HepG2 (cell line): ENCODE measurements at regions not wholly inside any gene's neighbourhood (a gene's known extent, or its start where the extent isn't known, plus 50 kb on each side); places are given as distances from the start of the nearest gene placed in this dataset.

Source experiments
- ATF1 ChIP-seq: IDR thresholded peaks from 2 replicates; pipeline ENCODE4 v1.6.1; 2016; ENCODE audit warnings: mild to moderate bottlenecking, control low read depth
- HNF1B ChIP-seq: sonication (generic); formaldehyde crosslinking; IDR thresholded peaks from 2 replicates; pipeline ENCODE4 v1.5.1; 2020; ENCODE audit warnings: mild to moderate bottlenecking, moderate library complexity, missing genetic modification reagents
- MNT ChIP-seq: fragments of 450-650 bp; IDR thresholded peaks from 2 replicates; pipeline ENCODE4 v1.6.1; 2016
- NR2F1 ChIP-seq, 2 experiments: fragments of 450-650 bp in 1 of 2; formaldehyde crosslinking in 1 of 2; IDR thresholded peaks; 2 replicates each; pipeline versions ENCODE4 v1.5.0 to v1.6.1; 2016 to 2020; ENCODE audit warnings: mild to moderate bottlenecking in 1 of 2, missing compliant biosample characterization in 1 of 2, missing genetic modification reagents in 1 of 2, moderate library complexity in 1 of 2
- RBM22 ChIP-seq: fragments of 200-400 bp; formaldehyde crosslinking; optimal IDR thresholded peaks from 2 replicates; pipeline ENCODE3; 2017; ENCODE audit warnings: mild to moderate bottlenecking, low read length, moderate library complexity
- RXRB ChIP-seq: IDR thresholded peaks from 2 replicates; pipeline ENCODE4 v1.6.1; 2016; ENCODE audit warnings: borderline replicate concordance, missing genetic modification reagents, missing compliant biosample characterization
- ZFY ChIP-seq: sonication (generic); formaldehyde crosslinking; IDR thresholded peaks from 2 replicates; pipeline ENCODE4 v1.4.0; 2020; ENCODE audit warnings: missing genetic modification reagents
- ZNF503 ChIP-seq: sonication (generic); formaldehyde crosslinking; IDR thresholded peaks from 2 replicates; pipeline ENCODE4 v1.4.0; 2020; ENCODE audit warnings: missing genetic modification reagents
- ZNF530 ChIP-seq: sonication (generic); formaldehyde crosslinking; IDR thresholded peaks from 2 replicates; pipeline ENCODE4 v1.5.0; 2020; ENCODE audit warnings: low read depth, mild to moderate bottlenecking, missing genetic modification reagents
- ZNF644 ChIP-seq: IDR thresholded peaks from 2 replicates; pipeline ENCODE4 v1.6.1; 2016; ENCODE audit warnings: low read depth
- ZNF687 ChIP-seq: sonication (generic); formaldehyde crosslinking; IDR thresholded peaks from 2 replicates; pipeline ENCODE4 v1.5.1; 2020; ENCODE audit warnings: mild to moderate bottlenecking, missing genetic modification reagents, moderate library complexity
- ZNF792 ChIP-seq: IDR thresholded peaks from 2 replicates; pipeline ENCODE4 v1.6.1; 2016
- ZNF816 ChIP-seq: sonication (generic); formaldehyde crosslinking; IDR thresholded peaks from 2 replicates; pipeline ENCODE4 v1.8.0; 2022; ENCODE audit warnings: missing genetic modification reagents, mild to moderate bottlenecking, borderline replicate concordance

GRCh38 chr19:34853369-34853768 is 73.3 kb upstream of the ZNF30 start (continued):
- TF ChIP-seq ZNF687 (CRISPR knock-in tag): peak; percentile 24; the same call in 1 of the 2 replicates
- TF ChIP-seq NR2F1 (CRISPR knock-in tag; IDR thresholded peaks at IDR 0.05): 0 out of 4 replicates have a peak, but pooled peaks of 1 of the 2 experiments have one; percentile 10
- TF ChIP-seq ZNF644: no peak
- no peak for TF ChIP-seq ZNF530 (CRISPR knock-in tag)
- peak; percentile 81 for TF ChIP-seq MNT
- no peak for TF ChIP-seq RXRB (CRISPR knock-in tag)
- no peak for TF ChIP-seq HNF1B (CRISPR knock-in tag)
- no peak for TF ChIP-seq RBM22
- TF ChIP-seq ATF1: no peak
- no peak for TF ChIP-seq ZNF816
- TF ChIP-seq ZNF792 (CRISPR knock-in tag): no peak
- TF ChIP-seq ZFY (CRISPR knock-in tag): no peak
- TF ChIP-seq ZNF503 (CRISPR knock-in tag): no peak
